Mucosa of descending colon (tissue), 3 donors: ENCODE measurements at regions not wholly inside any gene's neighbourhood (a gene's known extent, or its start where the extent isn't known, plus 50 kb on each side); places are given as distances from the start of the nearest gene placed in this dataset.
A peak's percentile ranks its signal among the peaks of the same experiment; 100 is the strongest.
"Not testable (repeated sequence)": the region's sequence is repeated elsewhere in the genome, so short reads cannot be mapped to it uniquely, and the experiment has no call there.

Experiments used
- ATAC-seq: fragments of 200-7000 bp; cut with Tn5 transposase; one replicate; pipeline ENCODE4 v1.9.1; 2020; ENCODE audit warnings: mild to moderate bottlenecking, moderate library complexity
- DNase-seq, 3 donors: peaks; one replicate each; pipeline ENCODE4 v3.0.0-alpha.2; 2020
- H3K36me3 ChIP-seq: fragments of 200-600 bp; one replicate; pipeline ENCODE4 v1.8.0; 2021; ENCODE audit warnings: low read depth, mild to moderate bottlenecking
- H3K4me1 ChIP-seq: fragments of 200-600 bp; one replicate; pipeline ENCODE4 v1.8.0; 2021; ENCODE audit warnings: low read depth, mild to moderate bottlenecking
- H3K4me3 ChIP-seq: fragments of 200-600 bp; one replicate; pipeline ENCODE4 v1.8.0; 2021; ENCODE audit warnings: mild to moderate bottlenecking
- H3K9me3 ChIP-seq: fragments of 200-600 bp; one replicate; pipeline ENCODE4 v1.8.0; 2021; ENCODE audit warnings: mild to moderate bottlenecking
- intact Hi-C, 2 donors: fragments of 100-400 bp; cut with DNase I in 1 of 2; cut with micrococcal nuclease in 1 of 2; formaldehyde crosslinking; loops; one replicate each; pipeline versions ENCODE4 v1.11.0 to v1.11.1; 2022; cut with DNase I, micrococcal nuclease
- TF ChIP-seq, protein P1 (sequence below): fragments of 200-600 bp; IDR thresholded peaks from one replicate; pipeline ENCODE4 v1.8.0; 2022; ENCODE audit warnings: antibody characterized with exemption, mild to moderate bottlenecking
- donor health status: DM: no; HTN: no; CAD: no; lungs with moderate emphysema.
- donor health status: DM: no; HTN: no; CAD: no.
- donor health status: DM: no; HTN: yes; CAD: no.

DNA sequence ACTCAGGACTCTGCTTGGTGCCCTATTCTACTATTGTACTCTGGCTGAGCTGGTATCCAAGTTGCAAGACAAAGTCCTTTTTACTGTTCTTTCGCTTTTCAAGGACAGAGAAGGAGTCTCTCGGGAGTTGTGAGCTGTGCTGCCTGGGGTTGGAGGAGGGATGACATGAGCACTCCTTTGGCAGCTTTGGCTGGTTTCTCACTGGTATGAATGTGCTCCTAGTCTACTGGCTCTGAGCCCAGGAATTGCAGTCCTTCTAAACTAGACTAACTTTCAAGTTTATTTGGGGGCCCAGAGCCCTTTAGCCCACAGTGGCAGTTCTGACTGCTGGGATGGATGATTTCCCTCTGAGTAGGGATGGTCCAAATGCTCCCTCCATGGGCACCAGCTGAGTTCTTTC, 997.1 kb downstream of the RAB28 start:
- intact Hi-C loops, result no loop called here
- Histone ChIP-seq H3K9me3 (no peaks in the 10 kb centered on the region), H3K4me1 (no peaks in the 10 kb centered on the region), H3K4me3 (no peak overlapping the region), H3K36me3 (no peaks in the 10 kb centered on the region)
- no peak for DNase-seq
- peak; percentile 41 for ATAC-seq
- TF ChIP-seq, protein P1, sequence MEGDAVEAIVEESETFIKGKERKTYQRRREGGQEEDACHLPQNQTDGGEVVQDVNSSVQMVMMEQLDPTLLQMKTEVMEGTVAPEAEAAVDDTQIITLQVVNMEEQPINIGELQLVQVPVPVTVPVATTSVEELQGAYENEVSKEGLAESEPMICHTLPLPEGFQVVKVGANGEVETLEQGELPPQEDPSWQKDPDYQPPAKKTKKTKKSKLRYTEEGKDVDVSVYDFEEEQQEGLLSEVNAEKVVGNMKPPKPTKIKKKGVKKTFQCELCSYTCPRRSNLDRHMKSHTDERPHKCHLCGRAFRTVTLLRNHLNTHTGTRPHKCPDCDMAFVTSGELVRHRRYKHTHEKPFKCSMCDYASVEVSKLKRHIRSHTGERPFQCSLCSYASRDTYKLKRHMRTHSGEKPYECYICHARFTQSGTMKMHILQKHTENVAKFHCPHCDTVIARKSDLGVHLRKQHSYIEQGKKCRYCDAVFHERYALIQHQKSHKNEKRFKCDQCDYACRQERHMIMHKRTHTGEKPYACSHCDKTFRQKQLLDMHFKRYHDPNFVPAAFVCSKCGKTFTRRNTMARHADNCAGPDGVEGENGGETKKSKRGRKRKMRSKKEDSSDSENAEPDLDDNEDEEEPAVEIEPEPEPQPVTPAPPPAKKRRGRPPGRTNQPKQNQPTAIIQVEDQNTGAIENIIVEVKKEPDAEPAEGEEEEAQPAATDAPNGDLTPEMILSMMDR, result no peak

DNA sequence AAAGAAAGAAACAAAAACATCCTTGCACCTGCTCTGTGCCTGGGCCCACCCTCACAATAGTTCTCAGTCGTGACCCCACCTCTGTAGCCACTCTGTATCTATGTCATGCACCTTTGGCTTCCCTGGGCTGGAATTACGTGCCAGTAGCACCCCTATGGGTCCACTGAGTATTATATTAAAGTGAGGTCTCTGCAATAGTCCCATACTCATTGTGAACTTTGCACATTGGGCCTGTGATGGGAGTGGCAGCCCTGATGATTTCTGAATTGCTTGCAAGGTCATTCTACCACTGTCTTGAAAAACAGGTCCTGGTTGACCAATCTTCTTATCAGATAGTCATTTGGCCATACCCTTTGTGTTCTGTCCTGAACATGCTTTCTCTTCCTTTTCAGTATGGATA, 1012.1 kb downstream of the RAB28 start:
- TF ChIP-seq, protein P1, result no peak
- Histone ChIP-seq H3K36me3 (no peaks in the 10 kb centered on the region), H3K4me3 (no peak overlapping the region), H3K4me1 (peaks cover 18% of the 10 kb centered on the region), H3K9me3 (no peaks in the 10 kb centered on the region)
- peak in 2 of 3 donors; percentile 35 to 69 for DNase-seq
- intact Hi-C loops, result no loop called here
- peak; percentile 89 for ATAC-seq

DNA sequence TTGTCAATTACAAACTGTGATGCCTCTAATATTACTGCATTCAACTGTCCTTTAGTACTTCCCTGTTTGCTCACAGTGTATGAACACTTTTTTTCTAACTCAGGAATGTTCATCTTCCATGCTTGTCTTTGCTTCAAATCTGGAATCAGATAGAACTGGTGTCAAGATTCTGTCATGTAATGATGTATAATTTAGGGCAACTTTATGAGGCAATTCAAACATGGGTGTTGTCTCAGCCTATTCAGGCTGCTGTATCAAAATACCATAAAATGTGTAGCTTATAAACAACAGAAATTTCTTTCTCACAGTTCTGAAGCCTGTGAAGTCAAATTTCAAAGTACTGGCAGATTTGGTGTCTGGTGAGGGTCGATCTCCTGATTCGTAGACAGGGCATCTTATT, 1012.9 kb downstream of the RAB28 start:
- no peaks in the 10 kb centered on the region for H3K36me3 ChIP-seq
- peaks cover 18% of the 10 kb centered on the region for H3K4me1 ChIP-seq
- TF ChIP-seq, protein P1, result no peak
- no peak overlapping the region for H3K4me3 ChIP-seq
- intact Hi-C loops, result no loop called here
- ATAC-seq, result peak; percentile 87
- DNase-seq, result no peak
- H3K9me3 ChIP-seq, result no peaks in the 10 kb centered on the region

DNA sequence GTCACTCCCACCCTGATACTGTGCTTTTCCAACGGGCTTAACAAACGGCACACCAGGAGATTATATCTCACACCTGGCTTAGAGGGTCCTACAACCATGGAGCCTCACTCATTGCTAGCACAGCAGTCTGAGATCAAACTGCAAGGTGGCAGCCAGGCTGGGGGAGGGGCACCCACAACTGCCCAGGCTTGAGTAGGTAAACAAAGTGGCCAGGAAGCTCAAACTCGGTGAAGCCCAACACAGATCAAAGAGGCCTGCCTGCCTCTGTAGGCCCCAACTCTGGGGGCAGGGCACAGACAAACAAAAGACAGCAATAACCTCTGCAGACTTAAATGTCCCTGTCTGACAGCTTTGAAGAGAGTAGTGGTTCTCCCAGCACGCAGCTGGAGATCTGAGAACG, 1022.6 kb downstream of the RAB28 start:
- DNase-seq, intact Hi-C loops, ATAC-seq, H3K9me3 ChIP-seq, H3K4me1 ChIP-seq, H3K36me3 ChIP-seq, H3K4me3 ChIP-seq: not testable (repeated sequence)

DNA sequence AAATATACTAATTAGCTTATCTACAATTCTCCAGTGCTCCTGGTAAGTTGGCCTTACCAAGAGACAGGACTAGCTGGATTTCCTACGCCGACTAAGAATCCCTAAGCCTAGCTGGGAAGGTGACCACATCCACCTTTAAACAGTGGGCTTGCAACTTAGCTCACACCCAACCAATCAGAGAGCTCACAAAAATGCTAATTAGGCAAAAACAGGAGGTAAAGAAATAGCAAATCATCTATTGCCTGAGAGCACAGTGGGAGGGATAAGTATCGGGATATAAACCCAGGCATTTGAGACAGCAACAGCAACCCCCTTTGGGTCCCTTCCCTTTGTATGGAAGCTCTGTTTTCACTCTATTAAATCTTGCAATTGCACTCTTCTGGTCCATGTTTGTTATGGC, 1025.0 kb downstream of the RAB28 start:
- Histone ChIP-seq H3K9me3 (no peaks in the 10 kb centered on the region), H3K4me1 (no peaks in the 10 kb centered on the region), H3K36me3 (no peaks in the 10 kb centered on the region), H3K4me3 (no peak overlapping the region)
- intact Hi-C loops, result no loop called here
- TF ChIP-seq, protein P1, result no peak
- no peak for ATAC-seq
- no peak for DNase-seq

DNA sequence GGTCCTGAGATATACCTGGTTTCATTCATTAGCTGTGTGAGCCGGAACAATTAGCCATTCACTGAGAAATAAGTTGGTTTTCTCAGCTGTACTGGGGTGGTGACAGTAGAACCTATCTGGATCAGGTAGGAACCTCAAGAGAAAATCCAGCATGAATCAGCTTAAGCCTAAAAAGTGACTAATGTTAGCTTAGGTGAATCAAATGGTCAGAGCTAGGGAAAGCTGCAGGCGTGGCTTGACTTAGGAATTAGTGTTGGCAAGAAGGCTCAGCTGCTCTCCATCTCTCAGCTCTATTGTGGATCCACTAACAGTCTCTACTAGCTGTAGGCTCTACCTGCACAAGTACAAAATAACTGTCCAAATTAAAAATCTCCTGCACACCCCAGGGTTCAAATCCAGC, 1025.5 kb downstream of the RAB28 start:
- ATAC-seq (no peak), DNase-seq (no peak)
- TF ChIP-seq, protein P1, result no peak
- H3K4me1 ChIP-seq, result no peaks in the 10 kb centered on the region
- intact Hi-C loops, result no loop called here
- no peaks in the 10 kb centered on the region for H3K36me3 ChIP-seq
- no peaks in the 10 kb centered on the region for H3K9me3 ChIP-seq
- no peak overlapping the region for H3K4me3 ChIP-seq
